ENCODE measurements at regions not wholly inside any gene's neighbourhood (a gene's known extent, or its start where the extent isn't known, plus 50 kb on each side); places are given as distances from the start of the nearest gene placed in this dataset.

- TF ChIP-seq, protein P1, sequence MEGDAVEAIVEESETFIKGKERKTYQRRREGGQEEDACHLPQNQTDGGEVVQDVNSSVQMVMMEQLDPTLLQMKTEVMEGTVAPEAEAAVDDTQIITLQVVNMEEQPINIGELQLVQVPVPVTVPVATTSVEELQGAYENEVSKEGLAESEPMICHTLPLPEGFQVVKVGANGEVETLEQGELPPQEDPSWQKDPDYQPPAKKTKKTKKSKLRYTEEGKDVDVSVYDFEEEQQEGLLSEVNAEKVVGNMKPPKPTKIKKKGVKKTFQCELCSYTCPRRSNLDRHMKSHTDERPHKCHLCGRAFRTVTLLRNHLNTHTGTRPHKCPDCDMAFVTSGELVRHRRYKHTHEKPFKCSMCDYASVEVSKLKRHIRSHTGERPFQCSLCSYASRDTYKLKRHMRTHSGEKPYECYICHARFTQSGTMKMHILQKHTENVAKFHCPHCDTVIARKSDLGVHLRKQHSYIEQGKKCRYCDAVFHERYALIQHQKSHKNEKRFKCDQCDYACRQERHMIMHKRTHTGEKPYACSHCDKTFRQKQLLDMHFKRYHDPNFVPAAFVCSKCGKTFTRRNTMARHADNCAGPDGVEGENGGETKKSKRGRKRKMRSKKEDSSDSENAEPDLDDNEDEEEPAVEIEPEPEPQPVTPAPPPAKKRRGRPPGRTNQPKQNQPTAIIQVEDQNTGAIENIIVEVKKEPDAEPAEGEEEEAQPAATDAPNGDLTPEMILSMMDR (conservative IDR thresholded peaks at IDR 0.05; ENCODE audit: low read depth, low read length) = no peak
- TF ChIP-seq EZH2 (IDR thresholded peaks at IDR 0.05; ENCODE audit: low read length, unreplicated experiment) = no peak
- TF ChIP-seq EZH2phosphoT487 (IDR thresholded peaks at IDR 0.05; ENCODE audit: borderline replicate concordance, low read length) = no peak
These were observed 150.0 kb downstream of the DNAJB9 start for GRCh38 chr7:108719631-108720030.

Measured in PC-3 (cell line).